ENCODE measurements at regions not wholly inside any gene's neighbourhood (a gene's known extent, or its start where the extent isn't known, plus 50 kb on each side); places are given as distances from the start of the nearest gene placed in this dataset.
"Not testable (repeated sequence)": the region's sequence is repeated elsewhere in the genome, so short reads cannot be mapped to it uniquely, and the experiment has no call there.

DNA sequence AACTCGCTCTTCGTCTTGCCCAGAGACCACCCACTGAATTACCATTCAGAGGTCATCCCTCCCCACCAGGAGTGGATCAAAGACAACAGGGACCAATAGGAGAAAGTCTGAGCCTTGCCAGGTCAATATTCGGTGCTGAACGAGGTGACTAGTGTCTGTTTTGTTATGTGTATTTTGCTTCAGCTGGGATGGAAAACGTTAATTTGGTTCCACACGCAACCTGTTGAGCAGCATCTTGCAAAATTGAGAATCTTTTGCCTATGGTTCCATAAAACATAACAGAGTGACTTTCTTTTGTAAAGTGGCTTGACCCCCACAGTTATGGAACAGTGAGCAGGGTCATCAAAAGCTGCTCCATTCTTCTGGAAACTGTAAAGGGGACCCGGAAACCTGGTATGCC, 168.4 kb downstream of the MSX2 start:
- no peak for ATAC-seq
- TF ChIP-seq, protein P1, sequence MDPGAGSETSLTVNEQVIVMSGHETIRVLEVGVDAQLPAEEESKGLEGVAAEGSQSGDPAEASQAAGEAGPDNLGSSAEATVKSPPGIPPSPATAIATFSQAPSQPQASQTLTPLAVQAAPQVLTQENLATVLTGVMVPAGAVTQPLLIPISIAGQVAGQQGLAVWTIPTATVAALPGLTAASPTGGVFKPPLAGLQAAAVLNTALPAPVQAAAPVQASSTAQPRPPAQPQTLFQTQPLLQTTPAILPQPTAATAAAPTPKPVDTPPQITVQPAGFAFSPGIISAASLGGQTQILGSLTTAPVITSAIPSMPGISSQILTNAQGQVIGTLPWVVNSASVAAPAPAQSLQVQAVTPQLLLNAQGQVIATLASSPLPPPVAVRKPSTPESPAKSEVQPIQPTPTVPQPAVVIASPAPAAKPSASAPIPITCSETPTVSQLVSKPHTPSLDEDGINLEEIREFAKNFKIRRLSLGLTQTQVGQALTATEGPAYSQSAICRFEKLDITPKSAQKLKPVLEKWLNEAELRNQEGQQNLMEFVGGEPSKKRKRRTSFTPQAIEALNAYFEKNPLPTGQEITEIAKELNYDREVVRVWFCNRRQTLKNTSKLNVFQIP (CRISPR knock-in tag; IDR thresholded peaks at IDR 0.05; ENCODE audit: borderline replicate concordance, low read depth), result no peak
- no peak for TF ChIP-seq ESRRG (CRISPR knock-in tag; IDR thresholded peaks at IDR 0.05)
- no peak for TF ChIP-seq ZNF70 (CRISPR knock-in tag; IDR thresholded peaks at IDR 0.05)
- no peak for TF ChIP-seq ZNF8 (CRISPR knock-in tag; IDR thresholded peaks at IDR 0.05)
- TF ChIP-seq ZFP3 (CRISPR knock-in tag; IDR thresholded peaks at IDR 0.05), result no peak
- no peak for TF ChIP-seq ISL1 (CRISPR knock-in tag; IDR thresholded peaks at IDR 0.05)
- no peak for TF ChIP-seq CSDC2 (CRISPR knock-in tag; IDR thresholded peaks at IDR 0.05)
- no peak for TF ChIP-seq TOX (CRISPR knock-in tag; IDR thresholded peaks at IDR 0.05; ENCODE audit: borderline replicate concordance)
- TF ChIP-seq, protein P2, sequence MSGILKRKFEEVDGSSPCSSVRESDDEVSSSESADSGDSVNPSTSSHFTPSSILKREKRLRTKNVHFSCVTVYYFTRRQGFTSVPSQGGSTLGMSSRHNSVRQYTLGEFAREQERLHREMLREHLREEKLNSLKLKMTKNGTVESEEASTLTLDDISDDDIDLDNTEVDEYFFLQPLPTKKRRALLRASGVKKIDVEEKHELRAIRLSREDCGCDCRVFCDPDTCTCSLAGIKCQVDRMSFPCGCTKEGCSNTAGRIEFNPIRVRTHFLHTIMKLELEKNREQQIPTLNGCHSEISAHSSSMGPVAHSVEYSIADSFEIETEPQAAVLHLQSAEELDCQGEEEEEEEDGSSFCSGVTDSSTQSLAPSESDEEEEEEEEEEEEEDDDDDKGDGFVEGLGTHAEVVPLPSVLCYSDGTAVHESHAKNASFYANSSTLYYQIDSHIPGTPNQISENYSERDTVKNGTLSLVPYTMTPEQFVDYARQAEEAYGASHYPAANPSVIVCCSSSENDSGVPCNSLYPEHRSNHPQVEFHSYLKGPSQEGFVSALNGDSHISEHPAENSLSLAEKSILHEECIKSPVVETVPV (CRISPR knock-in tag; IDR thresholded peaks at IDR 0.05), result no peak
- TF ChIP-seq GLIS3 (CRISPR knock-in tag; IDR thresholded peaks at IDR 0.05), result no peak
- TF ChIP-seq TCF4 (CRISPR knock-in tag; IDR thresholded peaks at IDR 0.05; ENCODE audit: borderline replicate concordance), result no peak
- TF ChIP-seq ZNF565 (CRISPR knock-in tag; conservative IDR thresholded peaks at IDR 0.05; ENCODE audit: low read depth), result no peak
- no peak for TF ChIP-seq RARB (CRISPR knock-in tag; IDR thresholded peaks at IDR 0.05)
- TF ChIP-seq ZC3H10 (CRISPR knock-in tag; IDR thresholded peaks at IDR 0.05), result no peak
- TF ChIP-seq SNAI2 (CRISPR knock-in tag; IDR thresholded peaks at IDR 0.05), result no peak
- no peak for TF ChIP-seq ARNTL (CRISPR knock-in tag; IDR thresholded peaks at IDR 0.05; ENCODE audit: borderline replicate concordance, low read depth)
- TF ChIP-seq ZFP30 (CRISPR knock-in tag; IDR thresholded peaks at IDR 0.05), result no peak
- TF ChIP-seq, protein P3, sequence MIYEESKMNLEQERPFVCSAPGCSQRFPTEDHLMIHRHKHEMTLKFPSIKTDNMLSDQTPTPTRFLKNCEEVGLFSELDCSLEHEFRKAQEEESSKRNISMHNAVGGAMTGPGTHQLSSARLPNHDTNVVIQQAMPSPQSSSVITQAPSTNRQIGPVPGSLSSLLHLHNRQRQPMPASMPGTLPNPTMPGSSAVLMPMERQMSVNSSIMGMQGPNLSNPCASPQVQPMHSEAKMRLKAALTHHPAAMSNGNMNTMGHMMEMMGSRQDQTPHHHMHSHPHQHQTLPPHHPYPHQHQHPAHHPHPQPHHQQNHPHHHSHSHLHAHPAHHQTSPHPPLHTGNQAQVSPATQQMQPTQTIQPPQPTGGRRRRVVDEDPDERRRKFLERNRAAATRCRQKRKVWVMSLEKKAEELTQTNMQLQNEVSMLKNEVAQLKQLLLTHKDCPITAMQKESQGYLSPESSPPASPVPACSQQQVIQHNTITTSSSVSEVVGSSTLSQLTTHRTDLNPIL (CRISPR knock-in tag; IDR thresholded peaks at IDR 0.05; ENCODE audit: low read depth), result no peak
- TF ChIP-seq, protein P4, sequence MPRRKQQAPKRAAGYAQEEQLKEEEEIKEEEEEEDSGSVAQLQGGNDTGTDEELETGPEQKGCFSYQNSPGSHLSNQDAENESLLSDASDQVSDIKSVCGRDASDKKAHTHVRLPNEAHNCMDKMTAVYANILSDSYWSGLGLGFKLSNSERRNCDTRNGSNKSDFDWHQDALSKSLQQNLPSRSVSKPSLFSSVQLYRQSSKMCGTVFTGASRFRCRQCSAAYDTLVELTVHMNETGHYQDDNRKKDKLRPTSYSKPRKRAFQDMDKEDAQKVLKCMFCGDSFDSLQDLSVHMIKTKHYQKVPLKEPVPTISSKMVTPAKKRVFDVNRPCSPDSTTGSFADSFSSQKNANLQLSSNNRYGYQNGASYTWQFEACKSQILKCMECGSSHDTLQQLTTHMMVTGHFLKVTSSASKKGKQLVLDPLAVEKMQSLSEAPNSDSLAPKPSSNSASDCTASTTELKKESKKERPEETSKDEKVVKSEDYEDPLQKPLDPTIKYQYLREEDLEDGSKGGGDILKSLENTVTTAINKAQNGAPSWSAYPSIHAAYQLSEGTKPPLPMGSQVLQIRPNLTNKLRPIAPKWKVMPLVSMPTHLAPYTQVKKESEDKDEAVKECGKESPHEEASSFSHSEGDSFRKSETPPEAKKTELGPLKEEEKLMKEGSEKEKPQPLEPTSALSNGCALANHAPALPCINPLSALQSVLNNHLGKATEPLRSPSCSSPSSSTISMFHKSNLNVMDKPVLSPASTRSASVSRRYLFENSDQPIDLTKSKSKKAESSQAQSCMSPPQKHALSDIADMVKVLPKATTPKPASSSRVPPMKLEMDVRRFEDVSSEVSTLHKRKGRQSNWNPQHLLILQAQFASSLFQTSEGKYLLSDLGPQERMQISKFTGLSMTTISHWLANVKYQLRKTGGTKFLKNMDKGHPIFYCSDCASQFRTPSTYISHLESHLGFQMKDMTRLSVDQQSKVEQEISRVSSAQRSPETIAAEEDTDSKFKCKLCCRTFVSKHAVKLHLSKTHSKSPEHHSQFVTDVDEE (CRISPR knock-in tag; IDR thresholded peaks at IDR 0.05), result no peak

DNA sequence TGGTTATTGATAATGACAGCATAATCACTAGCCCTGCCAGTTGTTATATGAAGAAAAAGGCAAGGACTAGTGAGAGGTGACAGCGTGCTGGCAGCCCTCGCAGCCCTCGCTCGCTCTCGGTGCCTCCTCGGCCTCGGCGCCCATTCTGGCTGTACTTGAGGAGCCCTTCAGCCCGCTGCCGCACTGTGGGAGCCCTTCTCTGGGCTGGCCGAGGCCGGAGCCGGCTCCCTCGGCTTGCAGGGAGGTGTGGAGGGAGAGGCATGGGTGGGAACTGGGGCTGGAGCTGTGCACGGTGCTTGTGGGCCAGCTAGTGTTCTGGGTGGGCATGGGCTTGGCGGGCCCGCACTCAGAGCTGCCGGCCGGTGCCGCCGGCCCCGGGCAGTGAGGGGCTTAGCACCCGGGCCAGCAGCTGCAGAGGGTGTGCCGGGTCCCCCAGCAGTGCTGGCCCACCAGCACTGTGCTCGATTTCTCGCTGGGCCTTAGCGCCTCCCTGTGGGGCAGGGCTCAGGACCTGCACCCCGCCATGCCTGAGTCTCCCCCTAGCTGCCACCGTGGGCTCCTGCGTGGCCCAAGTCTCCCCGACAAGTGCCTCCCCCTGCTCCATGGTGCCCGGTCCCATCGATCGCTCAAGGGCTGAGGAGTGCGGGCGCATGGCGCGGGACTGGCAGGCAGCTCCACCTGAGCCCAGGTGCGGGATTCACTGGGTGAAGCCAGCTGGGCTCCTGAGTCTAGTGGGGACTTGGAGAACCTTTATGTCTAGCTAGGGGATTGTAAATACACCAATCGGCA, 156.2 kb downstream of the MSX2 start:
- not testable (repeated sequence) for ATAC-seq

DNA sequence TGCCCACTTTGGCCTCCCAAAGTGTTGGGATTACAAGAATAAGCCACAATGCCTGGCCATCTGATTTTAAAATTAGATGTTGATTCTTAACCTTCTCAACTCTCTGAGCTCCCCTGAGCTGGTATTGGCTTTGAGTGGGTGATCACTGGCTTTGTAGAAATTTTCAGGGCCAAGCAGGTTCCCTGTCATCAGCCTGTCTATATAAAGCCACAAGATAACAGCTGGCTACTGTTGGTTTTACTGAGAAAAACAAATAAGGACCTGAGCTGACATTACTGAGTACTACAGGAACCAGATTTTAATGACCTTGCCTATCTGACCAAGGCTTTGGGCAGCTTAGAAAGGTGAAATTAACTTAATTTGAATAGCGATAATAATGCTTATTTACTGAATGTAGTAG, 153.6 kb downstream of the MSX2 start:
- TF ChIP-seq PPARA (CRISPR knock-in tag; IDR thresholded peaks at IDR 0.05; ENCODE audit: borderline replicate concordance), result no peak
- TF ChIP-seq CSDC2 (CRISPR knock-in tag; IDR thresholded peaks at IDR 0.05), result no peak
- TF ChIP-seq, protein P5, sequence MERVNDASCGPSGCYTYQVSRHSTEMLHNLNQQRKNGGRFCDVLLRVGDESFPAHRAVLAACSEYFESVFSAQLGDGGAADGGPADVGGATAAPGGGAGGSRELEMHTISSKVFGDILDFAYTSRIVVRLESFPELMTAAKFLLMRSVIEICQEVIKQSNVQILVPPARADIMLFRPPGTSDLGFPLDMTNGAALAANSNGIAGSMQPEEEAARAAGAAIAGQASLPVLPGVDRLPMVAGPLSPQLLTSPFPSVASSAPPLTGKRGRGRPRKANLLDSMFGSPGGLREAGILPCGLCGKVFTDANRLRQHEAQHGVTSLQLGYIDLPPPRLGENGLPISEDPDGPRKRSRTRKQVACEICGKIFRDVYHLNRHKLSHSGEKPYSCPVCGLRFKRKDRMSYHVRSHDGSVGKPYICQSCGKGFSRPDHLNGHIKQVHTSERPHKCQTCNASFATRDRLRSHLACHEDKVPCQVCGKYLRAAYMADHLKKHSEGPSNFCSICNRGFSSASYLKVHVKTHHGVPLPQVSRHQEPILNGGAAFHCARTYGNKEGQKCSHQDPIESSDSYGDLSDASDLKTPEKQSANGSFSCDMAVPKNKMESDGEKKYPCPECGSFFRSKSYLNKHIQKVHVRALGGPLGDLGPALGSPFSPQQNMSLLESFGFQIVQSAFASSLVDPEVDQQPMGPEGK (CRISPR knock-in tag; IDR thresholded peaks at IDR 0.05; ENCODE audit: borderline replicate concordance), result no peak
- TF ChIP-seq ZC3H10 (CRISPR knock-in tag; IDR thresholded peaks at IDR 0.05), result no peak
- no peak for TF ChIP-seq GLIS3 (CRISPR knock-in tag; IDR thresholded peaks at IDR 0.05)
- no peak for TF ChIP-seq ESRRG (CRISPR knock-in tag; IDR thresholded peaks at IDR 0.05)
- TF ChIP-seq, protein P4 (CRISPR knock-in tag; IDR thresholded peaks at IDR 0.05), result no peak
- TF ChIP-seq ISL1 (CRISPR knock-in tag; IDR thresholded peaks at IDR 0.05), result no peak
- TF ChIP-seq ARNTL (CRISPR knock-in tag; IDR thresholded peaks at IDR 0.05; ENCODE audit: borderline replicate concordance, low read depth), result no peak
- TF ChIP-seq ZFP3 (CRISPR knock-in tag; IDR thresholded peaks at IDR 0.05), result no peak
- TF ChIP-seq ZNF8 (CRISPR knock-in tag; IDR thresholded peaks at IDR 0.05), result no peak
- TF ChIP-seq ZNF70 (CRISPR knock-in tag; IDR thresholded peaks at IDR 0.05), result no peak
- TF ChIP-seq ZNF565 (CRISPR knock-in tag; conservative IDR thresholded peaks at IDR 0.05; ENCODE audit: low read depth), result no peak
- no peak for TF ChIP-seq BACH2 (CRISPR knock-in tag; IDR thresholded peaks at IDR 0.05; ENCODE audit: borderline replicate concordance)
- TF ChIP-seq, protein P3 (CRISPR knock-in tag; IDR thresholded peaks at IDR 0.05; ENCODE audit: low read depth), result no peak
- TF ChIP-seq OSR1 (CRISPR knock-in tag; IDR thresholded peaks at IDR 0.05), result no peak
- TF ChIP-seq TOX (CRISPR knock-in tag; IDR thresholded peaks at IDR 0.05; ENCODE audit: borderline replicate concordance), result no peak
- no peak for ATAC-seq
